IPS DF 19.7 (cell line): ENCODE measurements at regions not wholly inside any gene's neighbourhood (a gene's known extent, or its start where the extent isn't known, plus 50 kb on each side); places are given as distances from the start of the nearest gene placed in this dataset.

ENCODE experiments used
- DNase-seq: peaks from one replicate; pipeline ENCODE4 v3.0.0-alpha.2; 2013; ENCODE audit warnings: low read depth, low spot score

- no peak for DNase-seq
Observed at GRCh38 chrX:102067966-102068723, 57.3 kb upstream of the TCEAL2 start.

- DNase-seq: no peak
Observed at GRCh38 chrX:102063445-102064074, 61.9 kb upstream of the TCEAL2 start.

- DNase-seq: no peak
Observed at GRCh38 chrX:102044496-102044895, 81.0 kb upstream of the TCEAL2 start.

GRCh38 chrX:102043380-102043779 is 82.1 kb upstream of the TCEAL2 start:
- no peak for DNase-seq

GRCh38 chrX:102042372-102043325 is 82.8 kb upstream of the TCEAL2 start:
- no peak for DNase-seq

- no peak for DNase-seq
Observed at GRCh38 chrX:102029026-102029425, 96.5 kb upstream of the TCEAL2 start.

- no peak for DNase-seq
Observed at GRCh38 chrX:102018208-102018607, 86.4 kb upstream of the ZMAT1 start.

- DNase-seq: no peak
Observed at GRCh38 chrX:102008901-102009300, 77.1 kb upstream of the ZMAT1 start.

GRCh38 chrX:101999644-102000539 is 68.1 kb upstream of the ZMAT1 start:
- peak; percentile 28 for DNase-seq

- no peak for DNase-seq
Observed at GRCh38 chrX:101993335-101993734, 61.5 kb upstream of the ZMAT1 start.

GRCh38 chrX:101986586-101986985 is 54.8 kb upstream of the ZMAT1 start:
- no peak for DNase-seq
